Chondrocyte (in vitro differentiated cells): ENCODE measurements at regions not wholly inside any gene's neighbourhood (a gene's known extent, or its start where the extent isn't known, plus 50 kb on each side); places are given as distances from the start of the nearest gene placed in this dataset.

Experiments
- DNase-seq: peaks from one replicate; pipeline ENCODE4 v3.0.0; 2021; ENCODE audit warnings: mixed read lengths, low spot score
- H3K27ac Mint-ChIP-seq: one replicate; pipeline ENCODE4 v1.8.0; 2021; ENCODE audit warnings: mild to moderate bottlenecking, moderate library complexity, mixed read lengths; ENCODE audit not compliant: unreplicated experiment
- H3K27me3 Mint-ChIP-seq: 2 replicates; pipeline ENCODE4 v1.8.0; 2021; ENCODE audit warnings: low read depth, mixed read lengths
- H3K36me3 Mint-ChIP-seq: 2 replicates; pipeline ENCODE4 v1.8.0; 2021; ENCODE audit warnings: low read depth, mixed read lengths
- H3K4me1 Mint-ChIP-seq: 2 replicates; pipeline ENCODE4 v1.8.0; 2021; ENCODE audit warnings: low read depth, mild to moderate bottlenecking, mixed read lengths
- H3K4me3 Mint-ChIP-seq: one replicate; pipeline ENCODE4 v1.8.0; 2021; ENCODE audit warnings: mild to moderate bottlenecking, moderate library complexity, mixed read lengths; ENCODE audit not compliant: unreplicated experiment
- H3K9me3 Mint-ChIP-seq: 2 replicates; pipeline ENCODE4 v1.8.0; 2021; ENCODE audit warnings: low read depth, mixed read lengths
- CTCF ChIP-seq: fragments of 200-600 bp; sonication (generic); IDR thresholded peaks from 2 replicates; pipeline ENCODE4 v1.5.0; 2021; ENCODE audit warnings: antibody characterized with exemption, mild to moderate bottlenecking, moderate library complexity

- no peak overlapping the region for H3K27ac Mint-ChIP-seq
- no peaks in the 10 kb centered on the region for H3K36me3 Mint-ChIP-seq
- no peaks in the 10 kb centered on the region for H3K4me1 Mint-ChIP-seq
- TF ChIP-seq CTCF, result no peak
- H3K27me3 Mint-ChIP-seq, result peaks cover 5% of the 10 kb centered on the region
- no peak overlapping the region for H3K4me3 Mint-ChIP-seq
- H3K9me3 Mint-ChIP-seq, result peaks cover 3% of the 10 kb centered on the region
- DNase-seq, result no peak
These were observed 272.4 kb upstream of the THSD7B start for GRCh38 chr2:136492901-136493300.

GRCh38 chr2:136490100-136490499 lies 275.2 kb upstream of the THSD7B start:
- DNase-seq, result no peak

GRCh38 chr2:136487421-136487820 lies 277.9 kb upstream of the THSD7B start:
- Mint-ChIP-seq H3K4me1 (no peaks in the 10 kb centered on the region), H3K4me3 (no peak overlapping the region), H3K9me3 (peaks cover under 1% of the 10 kb centered on the region), H3K27me3 (peaks cover 8% of the 10 kb centered on the region), H3K27ac (no peak overlapping the region), H3K36me3 (no peaks in the 10 kb centered on the region)
- DNase-seq, result no peak
- TF ChIP-seq CTCF, result no peak

More at GRCh38 chr2:136490100-136490499, 275.2 kb upstream of the THSD7B start:
- no peaks in the 10 kb centered on the region for H3K4me1 Mint-ChIP-seq
- no peak for TF ChIP-seq CTCF
- peaks cover 3% of the 10 kb centered on the region for H3K9me3 Mint-ChIP-seq
- H3K27me3 Mint-ChIP-seq, result peaks cover 8% of the 10 kb centered on the region
- H3K4me3 Mint-ChIP-seq, result no peak overlapping the region
- no peaks in the 10 kb centered on the region for H3K36me3 Mint-ChIP-seq
- no peak overlapping the region for H3K27ac Mint-ChIP-seq

- no peak for TF ChIP-seq CTCF
- Mint-ChIP-seq H3K4me3 (no peak overlapping the region), H3K9me3 (no peaks in the 10 kb centered on the region), H3K4me1 (no peaks in the 10 kb centered on the region), H3K27ac (no peak overlapping the region), H3K27me3 (peaks cover 4% of the 10 kb centered on the region), H3K36me3 (no peaks in the 10 kb centered on the region)
- no peak for DNase-seq
These were observed 279.2 kb upstream of the THSD7B start for GRCh38 chr2:136486115-136486514.

- Mint-ChIP-seq H3K4me3 (no peak overlapping the region), H3K4me1 (no peaks in the 10 kb centered on the region), H3K9me3 (peaks cover 11% of the 10 kb centered on the region), H3K27ac (no peak overlapping the region), H3K27me3 (peaks cover 4% of the 10 kb centered on the region), H3K36me3 (no peaks in the 10 kb centered on the region)
- no peak for DNase-seq
- no peak for TF ChIP-seq CTCF
These were observed 282.4 kb upstream of the THSD7B start for GRCh38 chr2:136482966-136483365.
